HG03439 (cell line): ENCODE measurements at regions not wholly inside any gene's neighbourhood (a gene's known extent, or its start where the extent isn't known, plus 50 kb on each side); places are given as distances from the start of the nearest gene placed in this dataset.
"Not testable (repeated sequence)": the region's sequence is repeated elsewhere in the genome, so short reads cannot be mapped to it uniquely, and the experiment has no call there.

Experiments used
- ATAC-seq: cut with Tn5 transposase; IDR thresholded peaks from one replicate; pipeline ENCODE4 v1.9.1; 2021; ENCODE audit warnings: mild to moderate bottlenecking, moderate library complexity; ENCODE audit not compliant: unreplicated experiment

GRCh38 chr14:97129639-97130038 is 332.5 kb downstream of the VRK1 start:
- no peak for ATAC-seq

GRCh38 chr14:97135847-97136246 is 338.7 kb downstream of the VRK1 start:
- not testable (repeated sequence) for ATAC-seq

GRCh38 chr14:97137705-97138104 is 340.5 kb downstream of the VRK1 start:
- ATAC-seq = no peak

- ATAC-seq = no peak
Observed at GRCh38 chr14:97138801-97139200, 341.6 kb downstream of the VRK1 start.

- ATAC-seq = no peak
Observed at GRCh38 chr14:97143011-97143410, 345.8 kb downstream of the VRK1 start.

GRCh38 chr14:97143456-97143855 is 346.3 kb downstream of the VRK1 start:
- ATAC-seq = no peak

GRCh38 chr14:97148021-97148420 is 350.8 kb downstream of the VRK1 start:
- ATAC-seq = not testable (repeated sequence)

- no peak for ATAC-seq
Observed at GRCh38 chr14:97149775-97150174, 352.6 kb downstream of the VRK1 start.

GRCh38 chr14:97153527-97153926 is 356.3 kb downstream of the VRK1 start:
- no peak for ATAC-seq

GRCh38 chr14:97155320-97155719 is 358.1 kb downstream of the VRK1 start:
- no peak for ATAC-seq

GRCh38 chr14:97155814-97156213 is 358.6 kb downstream of the VRK1 start:
- no peak for ATAC-seq

GRCh38 chr14:97156705-97157104 is 359.5 kb downstream of the VRK1 start:
- ATAC-seq = no peak

GRCh38 chr14:97158102-97158501 is 360.9 kb downstream of the VRK1 start:
- ATAC-seq = no peak

GRCh38 chr14:97159124-97159523 is 361.9 kb downstream of the VRK1 start:
- no peak for ATAC-seq

GRCh38 chr14:97162621-97163020 is 365.4 kb downstream of the VRK1 start:
- no peak for ATAC-seq

GRCh38 chr14:97164021-97164420 is 366.8 kb downstream of the VRK1 start:
- ATAC-seq = no peak

- no peak for ATAC-seq
Observed at GRCh38 chr14:97166497-97166896, 369.3 kb downstream of the VRK1 start.

GRCh38 chr14:97167577-97167976 is 370.4 kb downstream of the VRK1 start:
- not testable (repeated sequence) for ATAC-seq

GRCh38 chr14:97172644-97173043 is 375.5 kb downstream of the VRK1 start:
- no peak for ATAC-seq

GRCh38 chr14:97177016-97177415 is 379.8 kb downstream of the VRK1 start:
- ATAC-seq = no peak

- no peak for ATAC-seq
Observed at GRCh38 chr14:97177635-97178034, 380.5 kb downstream of the VRK1 start.

- ATAC-seq = no peak
Observed at GRCh38 chr14:97178781-97179180, 381.6 kb downstream of the VRK1 start.

- ATAC-seq = no peak
Observed at GRCh38 chr14:97179573-97179972, 382.4 kb downstream of the VRK1 start.
